Stimulated activated CD8-positive, alpha-beta memory T cell treated with anti-CD3 and anti-CD28 coated beads, Interleukin-12 subunit alpha, Interleukin-12 subunit beta, amount 100 ng/mL, for 24 hours (primary cell): ENCODE measurements at regions not wholly inside any gene's neighbourhood (a gene's known extent, or its start where the extent isn't known, plus 50 kb on each side); places are given as distances from the start of the nearest gene placed in this dataset.

Experiments
- DNase-seq: peaks from one replicate; pipeline ENCODE4 v3.0.0-alpha.2; 2020; ENCODE audit errors: extremely low read depth

GRCh38 chr14:53468876-53469275, 315.8 kb upstream of the DDHD1 start:
- DNase-seq, result no peak

DNA sequence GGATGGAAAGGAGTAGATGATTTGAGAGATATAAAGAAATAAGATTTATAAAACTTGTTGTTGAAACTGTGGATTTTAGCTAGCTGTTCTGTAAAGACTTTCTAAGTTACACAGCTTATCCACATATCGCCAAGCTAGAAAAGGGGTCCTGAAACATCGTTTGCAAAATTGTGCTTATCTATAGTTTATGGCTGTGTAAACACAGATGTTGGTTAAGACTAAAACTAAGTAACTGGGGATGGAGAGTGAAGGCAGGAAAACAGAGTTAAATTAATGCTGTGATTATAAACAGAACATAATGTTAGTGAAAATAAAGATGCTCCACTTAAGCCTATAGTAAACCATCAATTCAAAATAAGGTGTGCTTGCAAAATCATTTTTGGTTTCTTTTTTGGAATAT, 311.3 kb upstream of the DDHD1 start:
- no peak for DNase-seq

GRCh38 chr14:53462931-53463778, 310.0 kb upstream of the DDHD1 start:
- no peak for DNase-seq

- DNase-seq, result no peak
These were observed 308.7 kb upstream of the DDHD1 start for GRCh38 chr14:53461858-53462257.

- no peak for DNase-seq
These were observed 307.4 kb upstream of the DDHD1 start for GRCh38 chr14:53460544-53460943.

DNA sequence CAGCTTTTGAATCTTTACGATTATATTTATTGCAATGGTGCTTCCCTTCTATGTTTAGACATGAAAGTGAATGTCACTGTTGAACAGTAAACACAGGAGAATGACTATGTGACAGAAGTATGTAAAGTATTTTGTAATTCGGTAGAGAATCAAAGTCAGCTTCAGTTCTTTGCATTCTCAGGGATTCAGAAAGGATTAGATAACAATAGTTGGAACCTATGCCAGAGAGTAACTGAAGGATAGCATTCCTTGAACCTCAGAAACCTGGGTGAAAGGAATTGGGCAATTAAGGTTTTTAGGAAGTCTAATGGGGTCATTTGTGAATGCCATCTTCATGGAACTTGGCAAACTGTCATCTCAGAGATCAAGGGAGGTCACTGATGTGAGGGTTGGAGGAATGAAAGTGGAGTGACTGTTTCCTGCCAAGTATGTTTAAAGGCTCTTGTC, 305.3 kb upstream of the DDHD1 start:
- no peak for DNase-seq

GRCh38 chr14:53456931-53457330, 303.8 kb upstream of the DDHD1 start:
- DNase-seq, result no peak

DNA sequence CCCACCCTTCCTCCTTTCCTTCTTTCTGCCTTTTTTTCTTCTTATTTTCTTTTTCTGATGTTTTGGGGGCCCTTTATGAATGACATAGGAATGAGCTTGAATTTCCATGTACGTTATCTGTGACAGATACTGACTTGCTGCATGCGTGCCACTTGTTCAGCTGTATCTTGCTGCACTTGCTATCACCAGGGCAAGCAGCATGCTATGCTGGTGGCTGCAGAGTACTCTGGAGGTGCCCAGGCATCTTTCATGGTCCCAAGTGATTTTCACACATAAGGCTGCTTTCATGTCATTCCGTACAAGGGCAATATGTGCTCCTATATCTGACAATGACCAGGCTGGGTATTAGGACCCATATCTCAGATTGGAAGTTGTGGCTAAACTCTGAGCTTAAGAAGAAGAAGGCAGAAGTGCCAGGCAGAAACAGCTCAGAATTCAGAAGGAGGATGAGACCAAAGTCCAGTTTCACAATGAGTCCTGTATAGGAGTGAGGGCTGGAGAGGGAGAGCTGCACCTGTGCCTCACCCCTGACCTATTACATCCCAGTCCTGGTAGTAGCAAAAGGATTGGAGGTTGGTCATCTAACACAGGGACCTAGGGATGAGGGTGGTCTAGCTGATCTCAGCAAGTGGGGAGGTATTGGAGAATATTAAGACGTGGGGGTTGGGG, 299.0 kb upstream of the DDHD1 start:
- no peak for DNase-seq

DNA sequence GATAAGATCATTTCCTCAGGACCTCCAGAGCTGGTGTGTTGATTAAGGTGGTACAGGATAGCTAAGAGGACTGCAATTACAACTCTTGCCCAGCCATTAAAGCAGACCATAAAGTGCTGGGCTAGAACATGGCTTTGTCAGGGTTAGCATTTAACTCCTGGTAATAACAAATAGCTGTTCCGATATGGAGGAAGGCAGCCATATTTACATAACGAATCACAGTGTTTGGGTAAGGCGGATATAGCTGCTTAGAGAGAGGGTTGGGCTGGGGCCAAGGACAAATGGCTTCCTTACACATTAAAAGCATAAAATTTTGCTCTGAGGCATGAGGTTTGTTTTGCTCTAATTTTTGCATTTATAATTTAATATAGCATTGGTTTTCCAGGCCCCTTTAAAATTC, 297.7 kb upstream of the DDHD1 start:
- no peak for DNase-seq

- no peak for DNase-seq
These were observed 295.6 kb upstream of the DDHD1 start for GRCh38 chr14:53448682-53449081.

DNA sequence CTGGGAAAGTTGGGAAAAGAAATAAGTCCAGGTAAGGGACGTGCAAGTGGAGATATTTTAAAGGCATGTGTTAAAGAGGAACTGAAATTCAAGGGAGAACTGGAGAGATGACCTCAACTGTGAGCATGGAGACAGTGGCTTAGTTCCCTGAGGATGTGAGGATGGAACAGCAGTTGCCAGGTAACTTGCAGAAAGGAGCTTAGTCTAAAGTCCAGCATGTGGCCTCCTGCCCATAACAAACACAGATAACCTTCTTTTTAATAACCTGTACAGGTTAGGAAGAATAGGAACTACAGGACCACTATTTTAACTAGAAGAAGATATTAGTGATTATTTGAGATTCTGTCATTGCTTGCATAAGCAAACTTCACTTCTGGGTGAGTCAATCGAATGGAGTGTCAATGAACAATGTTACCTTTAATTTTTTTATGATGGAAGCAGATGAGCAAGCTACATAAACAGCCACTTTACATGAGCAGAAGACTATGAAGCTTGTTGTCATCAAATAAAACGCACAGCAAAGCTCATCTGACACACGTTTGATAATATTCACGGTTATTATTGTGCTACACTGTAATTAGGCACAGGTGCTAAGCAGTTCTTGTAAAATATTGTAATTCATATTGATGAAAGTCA, 291.7 kb upstream of the DDHD1 start:
- DNase-seq, result no peak

- no peak for DNase-seq
These were observed 288.7 kb upstream of the DDHD1 start for GRCh38 chr14:53441789-53442188.

DNA sequence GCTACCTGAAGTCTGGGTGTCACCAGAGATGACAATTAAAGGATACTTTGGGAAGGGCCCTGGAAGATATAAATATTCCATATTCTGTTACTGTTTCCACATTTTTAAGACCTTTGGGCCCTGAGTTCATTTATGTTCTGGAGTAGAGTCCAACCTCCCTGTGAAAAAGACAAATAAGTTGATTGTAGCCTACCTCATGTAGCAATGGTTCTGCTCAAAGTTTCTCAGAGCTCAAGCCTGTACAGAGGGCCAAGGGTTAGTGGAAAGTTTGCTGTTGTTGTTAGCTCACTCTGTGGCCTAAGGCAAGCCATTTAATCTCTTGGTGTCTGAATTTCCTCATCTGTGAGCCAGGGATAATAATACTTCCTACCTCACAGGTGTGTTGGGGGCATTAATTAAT, 284.7 kb upstream of the DDHD1 start:
- DNase-seq, result no peak

- no peak for DNase-seq
These were observed 279.3 kb upstream of the DDHD1 start for GRCh38 chr14:53432378-53432802.

DNA sequence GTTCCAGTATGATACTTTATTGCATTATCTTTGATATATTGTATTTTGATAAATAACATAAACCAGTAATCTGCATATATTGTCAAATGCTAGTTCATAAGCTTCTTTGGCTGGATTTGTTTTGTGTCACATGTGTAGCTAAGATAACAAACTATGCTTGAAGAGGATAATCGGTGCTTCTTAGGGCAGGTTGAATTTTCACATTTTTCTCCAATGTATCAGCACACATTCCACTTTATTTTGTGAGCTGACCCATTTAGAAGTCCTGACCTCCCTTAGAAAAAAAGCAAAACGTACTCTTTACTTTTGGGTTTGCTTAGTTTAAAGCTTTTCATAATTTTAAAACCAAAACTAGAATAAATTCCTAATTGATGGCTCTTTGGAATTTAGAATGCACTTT, 277.7 kb upstream of the DDHD1 start:
- DNase-seq, result no peak

GRCh38 chr14:53412819-53413675, 259.9 kb upstream of the DDHD1 start:
- DNase-seq, result no peak

DNA sequence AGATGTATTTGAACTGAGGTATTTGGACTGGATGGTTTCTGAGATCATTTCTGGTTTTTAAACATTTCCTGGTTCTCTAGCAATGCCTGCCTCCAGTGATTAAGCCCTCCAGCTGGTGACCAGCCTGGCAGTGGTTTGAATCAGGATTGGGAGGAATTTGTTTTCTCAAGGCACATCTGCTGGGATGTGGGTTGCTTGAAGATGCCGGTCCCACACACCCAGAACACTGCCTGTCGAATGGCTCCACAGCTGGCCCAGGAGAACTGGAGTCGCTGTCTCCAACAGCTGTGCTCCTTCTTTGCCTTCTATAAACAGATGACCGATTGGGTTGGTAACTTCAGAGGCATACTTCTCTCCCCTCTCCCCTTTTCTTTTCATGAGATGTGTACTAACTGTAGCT, 258.0 kb upstream of the DDHD1 start:
- DNase-seq, result no peak

GRCh38 chr14:53409969-53410368, 256.8 kb upstream of the DDHD1 start:
- DNase-seq, result no peak

GRCh38 chr14:53409289-53409688, 256.2 kb upstream of the DDHD1 start:
- DNase-seq, result no peak

DNA sequence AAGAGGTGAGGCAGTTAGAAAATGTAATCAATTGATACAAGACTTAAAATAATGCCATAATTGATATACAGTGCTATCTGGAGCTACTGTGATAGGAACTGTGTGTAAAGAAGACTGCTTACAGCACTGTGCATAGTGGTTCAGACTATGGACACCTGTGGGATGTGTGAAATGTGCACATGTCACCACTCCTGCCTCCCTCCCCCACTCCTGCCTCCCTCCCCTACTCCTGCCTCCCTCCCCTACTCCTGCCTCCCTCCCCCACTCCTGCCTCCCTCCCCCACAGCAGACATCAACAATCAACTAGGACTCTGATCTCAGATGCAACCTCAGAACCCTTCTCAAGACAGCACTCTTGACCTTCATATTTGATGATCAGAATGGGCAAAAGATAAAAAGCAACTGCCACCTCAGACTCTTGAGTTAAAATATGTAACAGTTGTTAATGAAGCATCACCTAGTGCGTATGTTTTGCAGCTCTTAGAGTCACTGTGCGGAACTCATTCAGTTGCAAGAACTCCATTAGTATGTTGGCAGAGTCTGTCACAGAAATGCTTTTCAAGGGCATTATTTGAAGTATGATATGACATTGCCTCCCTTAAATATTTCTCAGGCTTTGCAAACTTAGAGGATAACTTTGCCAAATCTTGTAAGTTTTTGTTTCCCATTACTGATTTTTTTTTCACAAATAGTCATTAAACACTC, 255.2 kb upstream of the DDHD1 start:
- DNase-seq, result no peak

- DNase-seq, result no peak
These were observed 253.4 kb upstream of the DDHD1 start for GRCh38 chr14:53406519-53406918.
